ENCODE measurements at regions not wholly inside any gene's neighbourhood (a gene's known extent, or its start where the extent isn't known, plus 50 kb on each side); places are given as distances from the start of the nearest gene placed in this dataset.

GRCh38 chr5:124796495-124796894 is 50.1 kb upstream of the ZNF608 start:
- Mint-ChIP-seq H3K4me1 (no peaks in the 10 kb centered on the region), H3K4me3 (no peak overlapping the region), H3K27ac (no peak overlapping the region), H3K36me3 (ENCODE audit: low read depth) (no peaks in the 10 kb centered on the region), H3K27me3 (no peaks in the 10 kb centered on the region)
- DNase-seq: no peak
- H3K9me3 ChIP-seq (ENCODE audit: control insufficient read depth, low read length, poor library complexity, severe bottlenecking): no peaks in the 10 kb centered on the region
- ATAC-seq: no peak

GRCh38 chr5:124797665-124798087 is 51.2 kb upstream of the ZNF608 start:
- no peak for DNase-seq
- Mint-ChIP-seq H3K27me3 (no peaks in the 10 kb centered on the region), H3K4me3 (no peak overlapping the region), H3K27ac (no peak overlapping the region), H3K4me1 (no peaks in the 10 kb centered on the region), H3K36me3 (ENCODE audit: low read depth) (no peaks in the 10 kb centered on the region)
- H3K9me3 ChIP-seq (ENCODE audit: control insufficient read depth, low read length, poor library complexity, severe bottlenecking): no peaks in the 10 kb centered on the region
- ATAC-seq: no peak

- no peak for DNase-seq
- Mint-ChIP-seq H3K27me3 (no peaks in the 10 kb centered on the region), H3K36me3 (ENCODE audit: low read depth) (no peaks in the 10 kb centered on the region), H3K4me3 (no peak overlapping the region), H3K4me1 (no peaks in the 10 kb centered on the region), H3K27ac (no peak overlapping the region)
- no peak for ATAC-seq
- no peaks in the 10 kb centered on the region for H3K9me3 ChIP-seq (ENCODE audit: control insufficient read depth, low read length, poor library complexity, severe bottlenecking)
Measured at GRCh38 chr5:124798890-124799289, 52.5 kb upstream of the ZNF608 start.

DNA sequence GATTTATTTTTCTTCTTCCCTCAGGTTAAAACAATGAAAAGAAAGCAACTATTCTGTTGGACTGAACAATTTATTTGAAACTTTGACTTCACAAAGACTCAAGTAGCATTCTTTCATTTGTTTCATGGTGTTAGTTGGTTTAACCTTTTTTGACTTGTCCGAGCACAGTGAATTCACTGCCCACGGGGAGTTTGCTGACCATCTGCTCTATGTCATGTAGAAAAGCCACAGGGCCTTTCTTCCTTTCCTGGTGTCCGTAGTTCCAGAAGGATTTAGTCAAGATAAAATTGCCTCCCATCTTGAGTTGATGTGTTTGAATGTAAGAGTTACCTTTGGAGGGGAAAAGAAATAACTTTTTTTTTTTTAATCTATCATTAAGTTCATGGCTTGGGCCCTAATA is 55.1 kb upstream of the ZNF608 start:
- no peak for ATAC-seq
- no peaks in the 10 kb centered on the region for H3K36me3 Mint-ChIP-seq (ENCODE audit: low read depth)
- no peak overlapping the region for H3K4me3 Mint-ChIP-seq
- no peak for DNase-seq
- no peak overlapping the region for H3K27ac Mint-ChIP-seq
- no peaks in the 10 kb centered on the region for H3K9me3 ChIP-seq (ENCODE audit: control insufficient read depth, low read length, poor library complexity, severe bottlenecking)
- no peaks in the 10 kb centered on the region for H3K4me1 Mint-ChIP-seq
- H3K27me3 Mint-ChIP-seq: no peaks in the 10 kb centered on the region

DNA sequence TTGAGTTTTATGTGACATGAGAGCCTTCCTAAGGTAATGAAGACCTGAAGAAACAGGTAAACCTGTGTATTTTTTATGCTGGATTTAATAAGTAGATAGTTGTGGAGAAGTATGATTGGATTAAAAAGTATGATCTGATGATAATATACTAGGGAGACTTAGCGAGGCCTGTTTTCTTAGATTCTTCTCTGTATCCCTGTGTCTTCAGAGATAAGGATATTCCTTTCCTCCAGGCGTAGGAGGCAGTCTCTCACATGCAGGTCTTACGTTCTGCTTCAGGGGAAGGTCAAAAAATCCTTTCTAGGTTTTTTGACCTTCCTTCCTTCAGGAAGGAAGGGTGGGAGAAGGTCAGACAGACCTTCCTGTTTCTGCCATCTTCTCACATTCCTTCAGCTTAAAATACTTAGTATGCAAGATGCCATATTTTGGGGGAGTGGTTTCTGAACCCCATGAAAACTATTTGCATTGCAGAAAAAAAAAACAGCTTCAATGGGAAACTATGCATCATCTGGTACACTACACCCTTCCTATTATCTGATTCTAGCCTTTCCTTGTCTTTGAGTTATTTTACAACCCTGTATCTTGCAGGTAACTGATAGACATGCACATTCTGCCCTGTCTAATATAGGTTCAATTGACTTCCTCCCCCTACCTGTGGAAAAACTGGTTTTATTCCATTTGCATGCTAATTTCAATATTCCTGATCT is 57.3 kb upstream of the ZNF608 start:
- no peaks in the 10 kb centered on the region for H3K9me3 ChIP-seq (ENCODE audit: control insufficient read depth, low read length, poor library complexity, severe bottlenecking)
- H3K4me3 Mint-ChIP-seq: no peak overlapping the region
- H3K27me3 Mint-ChIP-seq: no peaks in the 10 kb centered on the region
- no peaks in the 10 kb centered on the region for H3K4me1 Mint-ChIP-seq
- no peak for ATAC-seq
- DNase-seq: no peak
- H3K27ac Mint-ChIP-seq: no peak overlapping the region
- no peaks in the 10 kb centered on the region for H3K36me3 Mint-ChIP-seq (ENCODE audit: low read depth)

DNA sequence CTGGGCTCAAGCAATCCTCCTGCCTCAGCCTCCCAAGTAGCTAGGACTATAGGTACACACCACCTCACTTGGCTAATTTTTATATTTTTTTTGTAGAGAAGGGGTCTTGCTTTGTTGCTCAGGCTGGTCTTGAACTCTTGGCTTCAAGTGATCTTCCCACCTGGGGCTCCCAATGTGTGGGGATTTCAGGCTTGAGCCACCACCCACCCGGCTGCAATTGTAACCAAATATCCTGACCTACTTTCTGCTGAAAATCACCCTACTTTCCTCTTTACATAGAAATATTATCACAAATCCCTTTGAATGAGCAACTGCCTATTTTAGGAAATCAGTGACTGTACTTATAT is 59.6 kb upstream of the ZNF608 start:
- Mint-ChIP-seq H3K27me3 (no peaks in the 10 kb centered on the region), H3K36me3 (ENCODE audit: low read depth) (no peaks in the 10 kb centered on the region), H3K27ac (no peak overlapping the region), H3K4me3 (no peak overlapping the region), H3K4me1 (no peaks in the 10 kb centered on the region)
- ATAC-seq: no peak
- DNase-seq: no peak
- no peaks in the 10 kb centered on the region for H3K9me3 ChIP-seq (ENCODE audit: control insufficient read depth, low read length, poor library complexity, severe bottlenecking)

DNA sequence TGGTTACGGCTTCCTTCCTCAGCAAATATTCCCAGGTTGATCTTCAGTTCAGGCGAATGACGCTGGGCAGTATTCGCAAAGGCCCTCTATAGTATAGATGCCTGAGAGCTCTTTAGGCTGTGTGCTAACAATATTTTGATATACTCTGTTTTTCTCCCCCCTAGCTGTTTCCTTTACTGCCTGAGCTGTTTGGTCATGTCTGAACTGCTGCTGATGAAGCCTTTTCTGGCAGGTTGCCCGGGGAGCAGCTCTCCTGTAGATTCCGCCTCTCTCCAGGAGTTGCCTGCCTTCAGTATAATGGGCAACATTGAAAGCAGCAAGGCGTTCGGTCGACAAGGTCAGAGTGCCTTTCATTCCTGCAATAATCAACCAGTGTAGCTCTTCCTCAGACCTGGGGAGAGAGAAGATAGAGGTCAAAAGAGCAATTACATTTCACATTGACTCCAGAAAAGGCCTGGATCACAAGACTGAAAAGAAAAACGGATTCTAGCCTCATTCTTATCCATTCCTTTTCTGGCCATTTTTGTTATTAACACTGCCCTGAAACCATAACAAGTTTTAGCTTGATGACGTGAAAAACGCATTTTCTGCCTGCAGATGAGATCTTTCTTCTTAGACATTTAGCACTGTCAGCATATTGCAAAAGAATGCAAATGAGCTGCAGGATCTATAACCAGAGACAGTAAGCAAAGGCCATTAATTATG is 60.1 kb upstream of the ZNF608 start:
- no peaks in the 10 kb centered on the region for H3K9me3 ChIP-seq (ENCODE audit: control insufficient read depth, low read length, poor library complexity, severe bottlenecking)
- Mint-ChIP-seq H3K27me3 (no peaks in the 10 kb centered on the region), H3K36me3 (ENCODE audit: low read depth) (no peaks in the 10 kb centered on the region), H3K4me3 (no peak overlapping the region), H3K4me1 (no peaks in the 10 kb centered on the region), H3K27ac (no peak overlapping the region)
- DNase-seq: no peak
- no peak for ATAC-seq

DNA sequence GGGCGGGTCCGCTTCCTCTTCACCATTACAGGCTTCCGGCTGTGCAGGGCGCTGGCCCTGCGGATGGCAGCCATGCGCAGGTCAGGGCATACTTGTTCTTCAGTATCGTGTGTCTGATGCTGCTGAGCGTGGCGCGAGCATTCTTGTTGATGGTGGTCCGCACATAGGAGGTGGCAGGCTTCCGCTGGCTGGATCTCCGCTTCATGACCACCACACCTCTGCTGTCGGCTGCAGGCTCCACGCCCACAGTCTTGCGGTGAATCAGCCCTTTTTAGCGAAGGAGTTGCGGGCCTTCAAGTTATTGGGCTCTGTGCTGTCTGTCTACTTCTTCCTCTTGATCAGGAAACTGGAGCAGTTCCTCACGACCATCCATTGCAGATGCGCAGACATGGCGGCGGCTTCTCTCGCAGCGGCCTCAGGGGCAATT is 62.4 kb upstream of the ZNF608 start:
- no peaks in the 10 kb centered on the region for H3K4me1 Mint-ChIP-seq
- H3K4me3 Mint-ChIP-seq: no peak overlapping the region
- DNase-seq: no peak
- no peaks in the 10 kb centered on the region for H3K9me3 ChIP-seq (ENCODE audit: control insufficient read depth, low read length, poor library complexity, severe bottlenecking)
- no peak overlapping the region for H3K27ac Mint-ChIP-seq
- no peaks in the 10 kb centered on the region for H3K27me3 Mint-ChIP-seq
- H3K36me3 Mint-ChIP-seq (ENCODE audit: low read depth): no peaks in the 10 kb centered on the region
- no peak for ATAC-seq

DNA sequence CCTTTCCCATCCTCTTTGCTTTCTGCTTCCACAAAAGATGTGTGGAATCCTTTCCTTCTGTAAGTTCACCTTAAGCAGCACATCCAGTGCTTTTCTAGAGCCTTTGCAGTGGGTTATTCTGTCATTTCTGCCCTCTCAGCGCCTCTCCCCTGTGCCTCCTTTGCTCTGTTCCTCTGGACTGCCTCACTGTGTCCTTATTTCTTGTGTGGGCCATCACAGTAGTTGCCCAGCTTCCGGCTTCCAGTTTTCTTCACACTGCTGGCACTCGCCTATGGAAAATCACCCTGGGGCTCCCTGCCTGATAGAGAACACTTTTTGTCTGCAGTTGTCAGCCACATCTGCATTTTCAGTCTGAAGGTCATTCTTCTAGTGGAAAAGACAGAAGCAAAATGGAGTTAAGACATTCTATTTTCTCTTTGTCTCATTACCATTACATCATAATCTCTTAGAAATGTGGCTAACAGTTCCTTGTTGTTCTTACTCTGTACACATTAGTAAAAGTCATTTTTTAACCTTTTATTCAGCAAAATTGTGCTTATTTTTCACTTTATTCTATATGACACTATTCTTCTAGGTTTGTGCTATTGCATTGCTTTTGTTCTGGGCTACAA is 64.1 kb upstream of the ZNF608 start:
- no peak overlapping the region for H3K27ac Mint-ChIP-seq
- no peak for DNase-seq
- H3K4me3 Mint-ChIP-seq: no peak overlapping the region
- no peaks in the 10 kb centered on the region for H3K4me1 Mint-ChIP-seq
- H3K27me3 Mint-ChIP-seq: no peaks in the 10 kb centered on the region
- H3K36me3 Mint-ChIP-seq (ENCODE audit: low read depth): no peaks in the 10 kb centered on the region
- no peaks in the 10 kb centered on the region for H3K9me3 ChIP-seq (ENCODE audit: control insufficient read depth, low read length, poor library complexity, severe bottlenecking)
- ATAC-seq: no peak

DNA sequence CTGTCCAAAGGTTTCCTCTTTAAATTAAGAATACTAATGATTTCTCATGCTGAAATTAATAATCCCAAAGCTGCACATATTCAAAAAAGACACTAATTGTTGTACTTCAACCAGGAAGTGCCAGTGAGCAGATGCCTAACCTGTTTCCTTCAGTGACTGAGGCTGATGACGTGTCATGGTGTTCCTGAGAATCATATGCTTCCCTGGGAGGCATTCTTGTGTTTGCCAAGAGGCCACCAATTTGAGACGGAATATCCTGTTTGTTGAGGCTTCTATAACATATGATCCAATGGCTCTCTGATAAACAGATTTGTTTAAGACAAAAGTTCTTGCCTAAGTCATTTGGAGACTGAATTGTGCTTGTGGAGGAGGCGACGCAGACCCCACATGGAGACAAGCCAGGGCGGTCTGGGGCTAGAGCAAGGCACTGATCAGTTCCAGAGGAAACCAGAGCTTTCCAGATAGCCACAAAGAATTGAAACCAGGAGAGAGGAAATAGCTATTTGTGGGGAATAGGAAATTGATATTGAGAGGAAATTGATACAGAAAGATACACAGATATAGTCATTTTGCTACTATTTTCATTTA is 66.4 kb upstream of the ZNF608 start:
- ATAC-seq (no peak), DNase-seq (no peak)
- no peaks in the 10 kb centered on the region for H3K36me3 Mint-ChIP-seq (ENCODE audit: low read depth)
- no peak overlapping the region for H3K27ac Mint-ChIP-seq
- no peaks in the 10 kb centered on the region for H3K9me3 ChIP-seq (ENCODE audit: control insufficient read depth, low read length, poor library complexity, severe bottlenecking)
- H3K27me3 Mint-ChIP-seq: no peaks in the 10 kb centered on the region
- H3K4me3 Mint-ChIP-seq: no peak overlapping the region
- H3K4me1 Mint-ChIP-seq: no peaks in the 10 kb centered on the region

DNA sequence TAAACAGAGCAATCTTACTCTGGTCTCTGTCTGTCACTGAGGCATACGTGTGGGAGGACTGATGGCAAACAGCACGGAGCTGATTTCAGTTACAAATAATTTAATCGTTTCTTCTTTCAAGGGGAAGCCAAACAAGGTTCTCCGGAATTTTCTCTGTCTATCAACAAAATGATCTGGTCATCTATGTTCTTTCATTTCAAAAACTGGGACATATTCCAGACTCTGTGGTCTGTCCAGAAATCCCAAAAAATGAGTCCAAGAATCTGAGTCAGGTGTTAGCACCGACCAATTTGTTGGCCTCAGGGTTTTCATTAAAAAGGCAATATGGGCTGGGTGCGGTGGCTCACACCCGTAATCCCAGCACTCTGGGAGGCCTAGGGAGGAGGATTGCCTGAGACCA is 69.9 kb upstream of the ZNF608 start:
- no peak for ATAC-seq
- Mint-ChIP-seq H3K27ac (no peak overlapping the region), H3K36me3 (ENCODE audit: low read depth) (no peaks in the 10 kb centered on the region), H3K4me1 (no peaks in the 10 kb centered on the region), H3K27me3 (no peaks in the 10 kb centered on the region), H3K4me3 (no peak overlapping the region)
- no peaks in the 10 kb centered on the region for H3K9me3 ChIP-seq (ENCODE audit: control insufficient read depth, low read length, poor library complexity, severe bottlenecking)
- DNase-seq: no peak

DNA sequence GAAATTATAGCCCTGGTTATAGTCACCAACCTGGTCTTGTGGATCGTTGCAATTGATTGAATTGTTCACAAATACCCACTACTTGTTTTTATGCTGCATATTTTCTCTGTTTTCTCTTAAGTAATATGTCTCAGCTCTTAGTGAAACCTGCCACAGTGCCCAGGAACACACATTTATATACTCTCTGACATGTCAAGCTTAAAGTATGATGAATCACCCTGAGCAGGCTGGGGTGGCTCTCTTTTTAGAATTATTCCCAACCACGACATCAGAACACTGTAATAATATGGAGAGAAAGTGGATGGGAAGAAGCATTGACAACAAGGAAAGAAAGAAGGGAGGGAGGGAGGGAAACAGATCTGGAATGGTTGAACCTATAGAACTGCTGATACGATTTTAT is 72.8 kb upstream of the ZNF608 start:
- DNase-seq (no peak), ATAC-seq (no peak)
- Mint-ChIP-seq H3K4me3 (no peak overlapping the region), H3K27ac (no peak overlapping the region), H3K27me3 (no peaks in the 10 kb centered on the region), H3K36me3 (ENCODE audit: low read depth) (no peaks in the 10 kb centered on the region), H3K4me1 (no peaks in the 10 kb centered on the region)
- H3K9me3 ChIP-seq (ENCODE audit: control insufficient read depth, low read length, poor library complexity, severe bottlenecking): no peaks in the 10 kb centered on the region

DNA sequence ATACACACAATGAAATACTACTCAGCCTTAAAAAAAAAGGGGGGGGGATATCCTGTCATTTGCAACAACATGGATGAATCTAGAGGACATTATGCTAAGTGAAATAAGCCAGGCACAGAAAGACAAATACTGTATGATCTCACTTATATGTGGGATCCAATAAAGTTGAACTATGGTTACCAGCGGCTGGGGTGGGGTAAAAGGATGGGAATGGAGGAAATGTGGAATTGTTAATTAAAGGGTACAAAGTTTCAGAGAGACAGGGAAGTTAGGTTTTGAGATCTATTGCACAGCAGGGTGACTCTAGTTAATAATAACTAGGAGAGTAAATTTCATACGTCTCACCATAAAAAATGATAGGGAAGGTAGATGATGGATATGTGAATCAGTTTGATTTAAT is 76.2 kb upstream of the ZNF608 start:
- no peak for DNase-seq

More for the DNA sequence above, 76.2 kb upstream of the ZNF608 start:
- no peak overlapping the region for H3K4me3 Mint-ChIP-seq
- no peak for ATAC-seq
- no peaks in the 10 kb centered on the region for H3K9me3 ChIP-seq (ENCODE audit: control insufficient read depth, low read length, poor library complexity, severe bottlenecking)
- no peak overlapping the region for H3K27ac Mint-ChIP-seq
- H3K4me1 Mint-ChIP-seq: no peaks in the 10 kb centered on the region
- no peaks in the 10 kb centered on the region for H3K27me3 Mint-ChIP-seq
- no peaks in the 10 kb centered on the region for H3K36me3 Mint-ChIP-seq (ENCODE audit: low read depth)
